ENCODE measurements at regions not wholly inside any gene's neighbourhood (a gene's known extent, or its start where the extent isn't known, plus 50 kb on each side); places are given as distances from the start of the nearest gene placed in this dataset.
"Not testable (repeated sequence)": the region's sequence is repeated elsewhere in the genome, so short reads cannot be mapped to it uniquely, and the experiment has no call there.

GRCh38 chr12:47318963-47319362 lies 239.2 kb upstream of the AMIGO2 start:
- Histone ChIP-seq H3K36me3 (ENCODE audit: insufficient read depth, low read length) (no peaks in the 10 kb centered on the region), H3K9me3 (ENCODE audit: low read length) (no peaks in the 10 kb centered on the region), H3K27me3 (ENCODE audit: insufficient read depth, low read length) (no peaks in the 10 kb centered on the region), H3K4me1 (ENCODE audit: insufficient read depth, low read length) (no peaks in the 10 kb centered on the region), H2AFZ (ENCODE audit: low read depth, low read length) (no peak overlapping the region), H3K4me3 (ENCODE audit: low read length) (no peak overlapping the region)

- Histone ChIP-seq H3K27me3 (ENCODE audit: insufficient read depth, low read length) (no peaks in the 10 kb centered on the region), H3K4me1 (ENCODE audit: insufficient read depth, low read length) (no peaks in the 10 kb centered on the region), H3K4me3 (ENCODE audit: low read length) (no peak overlapping the region), H2AFZ (ENCODE audit: low read depth, low read length) (no peak overlapping the region), H3K9me3 (ENCODE audit: low read length) (no peaks in the 10 kb centered on the region), H3K36me3 (ENCODE audit: insufficient read depth, low read length) (no peaks in the 10 kb centered on the region)
Measured at GRCh38 chr12:47317175-47317915, 237.6 kb upstream of the AMIGO2 start.

- Histone ChIP-seq H3K9me3 (ENCODE audit: low read length) (no peaks in the 10 kb centered on the region), H3K36me3 (ENCODE audit: insufficient read depth, low read length) (no peaks in the 10 kb centered on the region), H3K4me1 (ENCODE audit: insufficient read depth, low read length) (no peaks in the 10 kb centered on the region), H2AFZ (ENCODE audit: low read depth, low read length) (no peak overlapping the region), H3K4me3 (ENCODE audit: low read length) (no peak overlapping the region), H3K27me3 (ENCODE audit: insufficient read depth, low read length) (no peaks in the 10 kb centered on the region)
Measured at GRCh38 chr12:47316609-47317049, 236.9 kb upstream of the AMIGO2 start.

- no peak overlapping the region for H3K4me3 ChIP-seq (ENCODE audit: low read length)
- no peak overlapping the region for H2AFZ ChIP-seq (ENCODE audit: low read depth, low read length)
- H3K27me3 ChIP-seq (ENCODE audit: insufficient read depth, low read length) = no peaks in the 10 kb centered on the region
- H3K4me1 ChIP-seq (ENCODE audit: insufficient read depth, low read length) = no peaks in the 10 kb centered on the region
- H3K36me3 ChIP-seq (ENCODE audit: insufficient read depth, low read length) = no peaks in the 10 kb centered on the region
- H3K9me3 ChIP-seq (ENCODE audit: low read length) = no peaks in the 10 kb centered on the region
Measured at GRCh38 chr12:47314996-47315395, 235.2 kb upstream of the AMIGO2 start.

- H3K9me3 ChIP-seq (ENCODE audit: low read length) = no peaks in the 10 kb centered on the region
- no peak overlapping the region for H2AFZ ChIP-seq (ENCODE audit: low read depth, low read length)
- H3K27me3 ChIP-seq (ENCODE audit: insufficient read depth, low read length) = no peaks in the 10 kb centered on the region
- no peaks in the 10 kb centered on the region for H3K4me1 ChIP-seq (ENCODE audit: insufficient read depth, low read length)
- no peak overlapping the region for H3K4me3 ChIP-seq (ENCODE audit: low read length)
- H3K36me3 ChIP-seq (ENCODE audit: insufficient read depth, low read length) = no peaks in the 10 kb centered on the region
Measured at GRCh38 chr12:47312808-47313426, 233.2 kb upstream of the AMIGO2 start.

- Histone ChIP-seq H2AFZ (ENCODE audit: low read depth, low read length) (no peak overlapping the region), H3K36me3 (ENCODE audit: insufficient read depth, low read length) (no peaks in the 10 kb centered on the region), H3K4me3 (ENCODE audit: low read length) (no peak overlapping the region), H3K4me1 (ENCODE audit: insufficient read depth, low read length) (no peaks in the 10 kb centered on the region), H3K9me3 (ENCODE audit: low read length) (no peaks in the 10 kb centered on the region), H3K27me3 (ENCODE audit: insufficient read depth, low read length) (no peaks in the 10 kb centered on the region)
Measured at GRCh38 chr12:47312147-47312546, 232.4 kb upstream of the AMIGO2 start.

- H3K27me3 ChIP-seq (ENCODE audit: insufficient read depth, low read length) = no peaks in the 10 kb centered on the region
- H2AFZ ChIP-seq (ENCODE audit: low read depth, low read length) = no peak overlapping the region
- no peak overlapping the region for H3K4me3 ChIP-seq (ENCODE audit: low read length)
- H3K9me3 ChIP-seq (ENCODE audit: low read length) = no peaks in the 10 kb centered on the region
- no peaks in the 10 kb centered on the region for H3K4me1 ChIP-seq (ENCODE audit: insufficient read depth, low read length)
- no peaks in the 10 kb centered on the region for H3K36me3 ChIP-seq (ENCODE audit: insufficient read depth, low read length)
Measured at GRCh38 chr12:47311568-47311967, 231.8 kb upstream of the AMIGO2 start.

GRCh38 chr12:47311010-47311409 lies 231.3 kb upstream of the AMIGO2 start:
- Histone ChIP-seq H3K27me3 (ENCODE audit: insufficient read depth, low read length) (no peaks in the 10 kb centered on the region), H3K9me3 (ENCODE audit: low read length) (no peaks in the 10 kb centered on the region), H3K36me3 (ENCODE audit: insufficient read depth, low read length) (no peaks in the 10 kb centered on the region), H3K4me3 (ENCODE audit: low read length) (no peak overlapping the region), H3K4me1 (ENCODE audit: insufficient read depth, low read length) (no peaks in the 10 kb centered on the region), H2AFZ (ENCODE audit: low read depth, low read length) (no peak overlapping the region)

- no peak overlapping the region for H2AFZ ChIP-seq (ENCODE audit: low read depth, low read length)
- H3K4me3 ChIP-seq (ENCODE audit: low read length) = no peak overlapping the region
- H3K36me3 ChIP-seq (ENCODE audit: insufficient read depth, low read length) = no peaks in the 10 kb centered on the region
- no peaks in the 10 kb centered on the region for H3K27me3 ChIP-seq (ENCODE audit: insufficient read depth, low read length)
- H3K9me3 ChIP-seq (ENCODE audit: low read length) = no peaks in the 10 kb centered on the region
- H3K4me1 ChIP-seq (ENCODE audit: insufficient read depth, low read length) = no peaks in the 10 kb centered on the region
Measured at GRCh38 chr12:47308672-47309071, 228.9 kb upstream of the AMIGO2 start.

- Histone ChIP-seq H3K27me3 (ENCODE audit: insufficient read depth, low read length) (no peaks in the 10 kb centered on the region), H3K4me3 (ENCODE audit: low read length) (no peak overlapping the region), H3K9me3 (ENCODE audit: low read length) (no peaks in the 10 kb centered on the region), H2AFZ (ENCODE audit: low read depth, low read length) (no peak overlapping the region), H3K36me3 (ENCODE audit: insufficient read depth, low read length) (no peaks in the 10 kb centered on the region), H3K4me1 (ENCODE audit: insufficient read depth, low read length) (no peaks in the 10 kb centered on the region)
Measured at GRCh38 chr12:47307680-47308399, 228.1 kb upstream of the AMIGO2 start.

GRCh38 chr12:47306773-47307679 lies 227.3 kb upstream of the AMIGO2 start:
- not testable (repeated sequence) for H3K36me3 ChIP-seq (ENCODE audit: insufficient read depth, low read length); H3K4me1 ChIP-seq (ENCODE audit: insufficient read depth, low read length); H3K9me3 ChIP-seq (ENCODE audit: low read length); H3K27me3 ChIP-seq (ENCODE audit: insufficient read depth, low read length); H2AFZ ChIP-seq (ENCODE audit: low read depth, low read length); H3K4me3 ChIP-seq (ENCODE audit: low read length)

- Histone ChIP-seq H3K9me3 (ENCODE audit: low read length) (no peaks in the 10 kb centered on the region), H2AFZ (ENCODE audit: low read depth, low read length) (no peak overlapping the region), H3K4me1 (ENCODE audit: insufficient read depth, low read length) (peaks cover 10% of the 10 kb centered on the region), H3K27me3 (ENCODE audit: insufficient read depth, low read length) (no peaks in the 10 kb centered on the region), H3K36me3 (ENCODE audit: insufficient read depth, low read length) (no peaks in the 10 kb centered on the region), H3K4me3 (ENCODE audit: low read length) (no peak overlapping the region)
Measured at GRCh38 chr12:47306130-47306529, 226.4 kb upstream of the AMIGO2 start.
